Duodenal mucosa (tissue), 2 donors: ENCODE measurements at regions not wholly inside any gene's neighbourhood (a gene's known extent, or its start where the extent isn't known, plus 50 kb on each side); places are given as distances from the start of the nearest gene placed in this dataset.

Source experiments
- H3K27ac ChIP-seq: one replicate; pipeline ENCODE4 v1.7.0; 2013; ENCODE audit warnings: low read depth, low read length
- H3K27me3 ChIP-seq, 2 donors: one replicate each; pipeline ENCODE4 v1.7.0; 2013; ENCODE audit warnings: low read length in 2 of 2, control low read depth in 1 of 2; ENCODE audit not compliant: insufficient read depth in 2 of 2, control insufficient read depth in 1 of 2
- H3K36me3 ChIP-seq, 2 donors: one replicate each; pipeline ENCODE4 v1.7.0; 2013; ENCODE audit warnings: low read length in 2 of 2, control low read depth in 1 of 2; ENCODE audit not compliant: insufficient read depth in 2 of 2, control insufficient read depth in 1 of 2
- H3K4me1 ChIP-seq, 2 donors: one replicate each; pipeline ENCODE4 v1.7.0; 2013; ENCODE audit warnings: low read length in 2 of 2, control low read depth in 1 of 2; ENCODE audit not compliant: insufficient read depth in 2 of 2, control insufficient read depth in 1 of 2
- H3K4me3 ChIP-seq, 2 donors: one replicate each; pipeline ENCODE4 v1.7.0; 2013; ENCODE audit warnings: low read length in 2 of 2, low read depth in 1 of 2
- H3K9ac ChIP-seq, 2 donors: one replicate each; pipeline ENCODE4 v1.7.0; 2013; ENCODE audit warnings: low read length in 2 of 2, low read depth in 1 of 2
- H3K9me3 ChIP-seq, 2 donors: one replicate each; pipeline ENCODE4 v1.7.0; 2013; ENCODE audit warnings: low read length in 2 of 2, control low read depth in 1 of 2; ENCODE audit not compliant: control insufficient read depth in 1 of 2

GRCh38 chr16:65414284-65414984 is 292.6 kb upstream of the CDH11 start:
- Histone ChIP-seq H3K27ac (no peak overlapping the region), H3K27me3 (no peaks in the 10 kb centered on the region), H3K36me3 (no peaks in the 10 kb centered on the region), H3K4me3 (no peak overlapping the region), H3K9ac (no peak overlapping the region), H3K4me1 (no peaks in the 10 kb centered on the region), H3K9me3 (peaks cover 5 to 6% of the 10 kb centered on the region in 2 donors)

- Histone ChIP-seq H3K27ac (no peak overlapping the region), H3K4me3 (no peak overlapping the region), H3K9me3 (peaks cover 3 to 5% of the 10 kb centered on the region in 2 donors), H3K27me3 (no peaks in the 10 kb centered on the region), H3K36me3 (no peaks in the 10 kb centered on the region), H3K4me1 (no peaks in the 10 kb centered on the region), H3K9ac (no peak overlapping the region)
These were observed 292.0 kb upstream of the CDH11 start for GRCh38 chr16:65413861-65414260.

- Histone ChIP-seq H3K4me3 (no peak overlapping the region), H3K9ac (no peak overlapping the region), H3K36me3 (no peaks in the 10 kb centered on the region), H3K4me1 (no peaks in the 10 kb centered on the region), H3K27ac (no peak overlapping the region), H3K9me3 (peaks cover 0 to 2% of the 10 kb centered on the region in 2 donors), H3K27me3 (no peaks in the 10 kb centered on the region)
These were observed 288.9 kb upstream of the CDH11 start for GRCh38 chr16:65410801-65411200.

- no peaks in the 10 kb centered on the region for H3K27me3 ChIP-seq
- no peaks in the 10 kb centered on the region for H3K36me3 ChIP-seq
- H3K4me1 ChIP-seq = no peaks in the 10 kb centered on the region
- H3K9ac ChIP-seq = no peak overlapping the region
- no peak overlapping the region for H3K27ac ChIP-seq
- peaks cover 0 to 2% of the 10 kb centered on the region in 2 donors for H3K9me3 ChIP-seq
- no peak overlapping the region for H3K4me3 ChIP-seq
These were observed 287.6 kb upstream of the CDH11 start for GRCh38 chr16:65409510-65409909.

GRCh38 chr16:65406933-65407332 is 285.1 kb upstream of the CDH11 start:
- H3K36me3 ChIP-seq = no peaks in the 10 kb centered on the region
- no peaks in the 10 kb centered on the region for H3K27me3 ChIP-seq
- H3K4me3 ChIP-seq = no peak overlapping the region
- no peaks in the 10 kb centered on the region for H3K4me1 ChIP-seq
- no peak overlapping the region for H3K9ac ChIP-seq
- peaks cover 2 to 4% of the 10 kb centered on the region in 2 donors for H3K9me3 ChIP-seq
- H3K27ac ChIP-seq = no peak overlapping the region

- H3K4me1 ChIP-seq = no peaks in the 10 kb centered on the region
- H3K36me3 ChIP-seq = no peaks in the 10 kb centered on the region
- no peak overlapping the region for H3K27ac ChIP-seq
- H3K27me3 ChIP-seq = no peaks in the 10 kb centered on the region
- H3K9me3 ChIP-seq = peaks cover 2 to 4% of the 10 kb centered on the region in 2 donors
- H3K4me3 ChIP-seq = no peak overlapping the region
- H3K9ac ChIP-seq = no peak overlapping the region
These were observed 284.3 kb upstream of the CDH11 start for GRCh38 chr16:65406116-65406515.

- no peak overlapping the region for H3K4me3 ChIP-seq
- peaks cover 9 to 16% of the 10 kb centered on the region in 2 donors for H3K9me3 ChIP-seq
- H3K27ac ChIP-seq = no peak overlapping the region
- peaks cover 0 to 3% of the 10 kb centered on the region in 2 donors for H3K4me1 ChIP-seq
- H3K27me3 ChIP-seq = no peaks in the 10 kb centered on the region
- H3K9ac ChIP-seq = no peak overlapping the region
- H3K36me3 ChIP-seq = no peaks in the 10 kb centered on the region
These were observed 272.4 kb upstream of the CDH11 start for GRCh38 chr16:65394281-65394680.

GRCh38 chr16:65392806-65393565 is 271.1 kb upstream of the CDH11 start:
- H3K4me1 ChIP-seq = peaks cover 0 to 3% of the 10 kb centered on the region in 2 donors
- no peaks in the 10 kb centered on the region for H3K36me3 ChIP-seq

GRCh38 chr16:65388592-65388991 is 266.7 kb upstream of the CDH11 start:
- Histone ChIP-seq H3K9ac (no peak overlapping the region), H3K27me3 (no peaks in the 10 kb centered on the region), H3K4me3 (no peak overlapping the region), H3K36me3 (no peaks in the 10 kb centered on the region), H3K27ac (no peak overlapping the region), H3K9me3 (peaks cover 4 to 7% of the 10 kb centered on the region in 2 donors), H3K4me1 (no peaks in the 10 kb centered on the region)

More at GRCh38 chr16:65392806-65393565, 271.1 kb upstream of the CDH11 start:
- H3K9ac ChIP-seq = no peak overlapping the region
- H3K9me3 ChIP-seq = peaks cover 9 to 18% of the 10 kb centered on the region in 2 donors
- no peak overlapping the region for H3K4me3 ChIP-seq
- no peaks in the 10 kb centered on the region for H3K27me3 ChIP-seq
- no peak overlapping the region for H3K27ac ChIP-seq

GRCh38 chr16:65386672-65387071 is 264.8 kb upstream of the CDH11 start:
- Histone ChIP-seq H3K9ac (no peak overlapping the region), H3K36me3 (no peaks in the 10 kb centered on the region), H3K27me3 (no peaks in the 10 kb centered on the region), H3K27ac (no peak overlapping the region), H3K4me1 (no peaks in the 10 kb centered on the region), H3K4me3 (no peak overlapping the region), H3K9me3 (peaks cover 2 to 8% of the 10 kb centered on the region in 2 donors)
